Amygdala (tissue), 56 donors: ENCODE measurements at regions not wholly inside any gene's neighbourhood (a gene's known extent, or its start where the extent isn't known, plus 50 kb on each side); places are given as distances from the start of the nearest gene placed in this dataset.

ENCODE experiments used
- DNase-seq, 56 donors: peaks; one replicate each; lab custom pipeline; 2025; lab: John Stamatoyannopoulos, UW

DNA sequence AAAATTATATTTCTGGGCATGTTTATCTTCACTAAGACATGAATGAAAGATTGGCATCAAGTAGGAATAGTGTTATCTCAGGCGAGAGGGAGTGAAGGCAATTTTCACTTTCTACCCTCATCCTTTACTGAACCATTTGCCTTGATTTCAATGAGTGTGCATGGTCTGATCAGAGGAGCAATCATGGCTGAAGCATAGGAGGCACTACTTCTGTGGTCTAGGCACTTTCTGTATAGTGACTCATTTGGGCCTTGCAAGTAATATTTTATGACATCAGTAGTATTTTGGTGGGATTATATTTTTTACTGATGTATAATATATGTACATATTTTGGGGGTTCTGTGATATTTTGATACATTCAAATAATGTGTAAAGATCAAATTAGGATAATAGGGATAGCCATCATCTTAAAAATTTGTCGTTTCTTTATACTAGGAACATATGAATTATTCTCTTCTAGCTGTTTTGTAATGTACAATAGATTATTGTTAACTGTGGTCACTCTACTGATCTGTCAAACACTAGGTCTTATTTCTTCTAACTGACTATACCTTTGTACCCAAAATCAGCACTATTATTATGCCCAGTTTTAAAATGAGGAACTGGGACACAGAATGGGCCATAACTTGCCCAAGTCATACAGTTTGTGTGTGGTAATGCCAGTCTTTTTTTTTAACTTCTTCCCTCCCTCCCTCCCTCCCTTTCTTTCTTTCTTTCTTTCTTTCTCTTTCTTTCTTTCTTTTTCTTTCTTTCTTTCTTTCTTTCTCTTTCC is 101.9 kb downstream of the RAB11FIP2 start:
- no peak for DNase-seq

DNA sequence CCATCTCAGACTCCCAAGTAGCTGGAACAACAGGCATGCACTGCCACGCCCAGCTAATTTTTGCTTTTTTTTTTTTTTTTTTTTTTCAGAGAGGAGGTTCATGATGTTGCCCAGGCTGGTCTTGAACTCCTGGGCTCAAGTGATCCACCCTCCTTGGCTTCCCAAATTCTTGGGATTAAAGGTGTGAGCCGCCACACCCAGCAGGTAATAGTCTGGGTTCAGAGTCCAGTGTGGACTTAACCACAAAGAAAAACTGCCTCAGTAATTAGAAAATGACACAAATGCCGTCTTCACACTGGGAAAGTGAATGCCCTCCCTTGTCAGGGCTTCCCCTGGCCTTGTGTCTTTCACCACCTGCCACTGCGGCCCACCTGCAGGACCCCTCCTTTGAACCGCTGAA is 101.1 kb downstream of the RAB11FIP2 start:
- DNase-seq, result no peak

DNA sequence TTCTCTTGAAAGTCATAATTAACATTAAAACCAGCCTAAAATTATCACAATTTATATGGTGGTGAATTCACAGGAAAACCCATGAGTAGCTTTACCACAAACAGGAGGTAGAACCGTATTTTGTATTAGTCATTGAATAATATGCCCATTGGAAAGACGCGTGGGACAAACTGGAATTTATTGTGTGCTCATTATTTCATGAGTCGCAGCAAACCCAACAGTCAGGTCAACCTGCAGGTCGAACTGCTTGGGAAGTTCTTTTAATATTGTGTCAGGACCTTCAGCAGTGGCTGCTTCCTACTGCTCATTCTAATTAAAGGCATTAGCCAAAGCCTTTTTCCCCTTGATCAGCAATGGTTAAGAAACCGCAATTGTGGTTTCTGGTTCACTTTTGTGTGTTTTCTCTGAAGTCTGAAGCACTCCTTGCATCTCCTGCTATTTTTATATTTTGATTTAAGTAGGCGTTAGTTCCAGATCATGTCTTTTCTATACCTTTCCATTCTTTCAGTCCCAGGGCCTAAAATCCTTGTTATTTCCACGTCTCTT is 100.1 kb downstream of the RAB11FIP2 start:
- DNase-seq, result no peak

DNA sequence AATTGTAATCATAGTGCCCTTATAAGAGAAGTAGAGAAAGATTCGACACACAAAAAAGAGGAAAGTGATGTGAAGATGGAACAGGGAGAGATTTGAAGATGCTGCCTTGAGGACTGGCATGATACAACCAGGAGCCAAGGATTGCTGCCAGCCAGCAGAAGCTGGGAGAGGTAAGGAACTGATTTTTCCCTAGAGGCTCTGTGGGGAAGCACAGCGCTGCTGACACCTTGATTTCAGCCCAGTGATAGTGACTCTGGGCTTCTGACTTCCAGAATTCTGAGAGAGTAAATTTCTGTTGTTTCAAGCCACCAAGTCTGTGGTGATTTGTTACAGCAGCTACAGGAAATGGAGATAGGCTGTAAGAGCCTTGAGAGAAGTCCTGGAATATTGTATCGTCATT is 98.2 kb downstream of the RAB11FIP2 start:
- DNase-seq, result no peak

DNA sequence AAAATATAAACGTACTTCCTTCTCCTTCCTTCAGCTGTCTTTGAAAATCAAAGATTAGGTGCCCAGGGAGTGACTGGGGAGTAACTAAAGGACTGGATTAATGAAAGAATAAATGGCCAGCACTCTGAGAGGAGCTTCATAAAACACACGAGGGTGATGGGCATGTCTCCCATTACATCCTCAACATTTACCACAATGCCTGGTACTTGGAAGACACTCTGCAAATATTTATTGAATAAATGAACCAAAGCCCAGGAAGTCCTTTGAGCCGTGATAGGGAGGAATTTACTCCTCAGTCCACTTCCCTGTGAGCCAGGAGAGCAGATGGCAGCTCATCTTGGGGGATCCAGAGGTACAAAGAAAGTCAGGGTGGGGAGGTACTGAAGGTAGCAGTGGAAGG is 96.3 kb downstream of the RAB11FIP2 start:
- DNase-seq, result no peak
